ENCODE measurements at regions not wholly inside any gene's neighbourhood (a gene's known extent, or its start where the extent isn't known, plus 50 kb on each side); places are given as distances from the start of the nearest gene placed in this dataset.
A peak's percentile ranks its signal among the peaks of the same experiment; 100 is the strongest.

DNA sequence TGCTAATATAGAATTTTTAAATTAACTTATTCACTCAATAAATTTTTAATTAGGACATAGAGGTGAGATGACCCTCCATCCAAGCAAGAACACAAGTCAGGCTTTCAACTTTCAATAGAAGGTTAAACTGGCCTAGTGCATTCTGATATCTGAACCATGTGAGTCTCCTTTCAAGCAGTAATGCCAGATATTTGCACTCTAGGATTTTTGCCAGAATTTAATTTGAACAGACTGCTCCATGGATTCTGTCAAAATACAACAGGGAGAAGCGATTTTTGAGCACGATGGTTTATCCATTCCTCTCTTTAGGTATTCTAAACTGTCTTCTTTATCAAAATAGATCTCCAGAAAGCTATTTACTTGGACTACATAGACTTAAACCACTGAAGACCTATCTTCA is 72.0 kb upstream of the DCLK2 start:
- no TSS peak for BruUV-seq (replicated peaks)
- POLR2A ChIA-PET (ENCODE audit: unreplicated experiment) = no interaction called here
- Histone ChIP-seq H3K36me3 (ENCODE audit: low read depth) (no peaks in the 10 kb centered on the region), H3K9me3 (ENCODE audit: insufficient read depth, low read depth) (no peaks in the 10 kb centered on the region), H3K4me3 (no peak overlapping the region), H3K9me2 (ENCODE audit: insufficient read depth) (no peaks in the 10 kb centered on the region), H3K4me1 (replicated peaks; ENCODE audit: insufficient read depth) (no peaks in the 10 kb centered on the region), H4K20me1 (ENCODE audit: insufficient read depth) (no peaks in the 10 kb centered on the region), H3K4me2 (no peak overlapping the region), H3K79me2 (ENCODE audit: low read depth) (no peaks in the 10 kb centered on the region), H3K27ac (no peak overlapping the region), H3F3A (ENCODE audit: insufficient read depth, low read depth) (no peaks in the 10 kb centered on the region), H3K27me3 (ENCODE audit: insufficient read depth, low read depth) (no peaks in the 10 kb centered on the region), H2AFZ (no peak overlapping the region)
- TF ChIP-seq, protein P1, sequence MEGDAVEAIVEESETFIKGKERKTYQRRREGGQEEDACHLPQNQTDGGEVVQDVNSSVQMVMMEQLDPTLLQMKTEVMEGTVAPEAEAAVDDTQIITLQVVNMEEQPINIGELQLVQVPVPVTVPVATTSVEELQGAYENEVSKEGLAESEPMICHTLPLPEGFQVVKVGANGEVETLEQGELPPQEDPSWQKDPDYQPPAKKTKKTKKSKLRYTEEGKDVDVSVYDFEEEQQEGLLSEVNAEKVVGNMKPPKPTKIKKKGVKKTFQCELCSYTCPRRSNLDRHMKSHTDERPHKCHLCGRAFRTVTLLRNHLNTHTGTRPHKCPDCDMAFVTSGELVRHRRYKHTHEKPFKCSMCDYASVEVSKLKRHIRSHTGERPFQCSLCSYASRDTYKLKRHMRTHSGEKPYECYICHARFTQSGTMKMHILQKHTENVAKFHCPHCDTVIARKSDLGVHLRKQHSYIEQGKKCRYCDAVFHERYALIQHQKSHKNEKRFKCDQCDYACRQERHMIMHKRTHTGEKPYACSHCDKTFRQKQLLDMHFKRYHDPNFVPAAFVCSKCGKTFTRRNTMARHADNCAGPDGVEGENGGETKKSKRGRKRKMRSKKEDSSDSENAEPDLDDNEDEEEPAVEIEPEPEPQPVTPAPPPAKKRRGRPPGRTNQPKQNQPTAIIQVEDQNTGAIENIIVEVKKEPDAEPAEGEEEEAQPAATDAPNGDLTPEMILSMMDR (conservative IDR thresholded peaks at IDR 0.05) = no peak
- no peak for TF ChIP-seq EZH2 (IDR thresholded peaks at IDR 0.05; ENCODE audit: low read depth)
- DNase-seq = no peak
- intact Hi-C loops (cut with micrococcal nuclease; ENCODE audit: unreplicated experiment) = no loop called here
- CTCF ChIA-PET = no interaction called here

- TF ChIP-seq EZH2 (IDR thresholded peaks at IDR 0.05; ENCODE audit: low read depth) = no peak
- TF ChIP-seq, protein P1 (conservative IDR thresholded peaks at IDR 0.05) = no peak
- peak in 1 of 2 experiments; percentile 41 for DNase-seq
- Histone ChIP-seq H3K9me2 (ENCODE audit: insufficient read depth) (no peaks in the 10 kb centered on the region), H3K27me3 (ENCODE audit: insufficient read depth, low read depth) (no peaks in the 10 kb centered on the region), H3K36me3 (ENCODE audit: low read depth) (no peaks in the 10 kb centered on the region), H3F3A (ENCODE audit: insufficient read depth, low read depth) (no peaks in the 10 kb centered on the region), H3K9me3 (ENCODE audit: insufficient read depth, low read depth) (no peaks in the 10 kb centered on the region), H4K20me1 (ENCODE audit: insufficient read depth) (no peaks in the 10 kb centered on the region), H3K4me2 (no peak overlapping the region), H3K79me2 (ENCODE audit: low read depth) (no peaks in the 10 kb centered on the region), H3K27ac (no peak overlapping the region), H2AFZ (no peak overlapping the region), H3K4me3 (no peak overlapping the region), H3K4me1 (replicated peaks; ENCODE audit: insufficient read depth) (no peaks in the 10 kb centered on the region)
- intact Hi-C loops (cut with micrococcal nuclease; ENCODE audit: unreplicated experiment) = loop anchor here (1.0 kb wide), 1 partner anchor 206 kb away; no protein-coding TSS in a partner anchor
- no TSS peak for BruUV-seq (replicated peaks)
- CTCF ChIA-PET = interaction anchor here (0.6 to 1.0 kb wide), 2 partner anchors 115 to 235 kb away, joined by 3 read pairs; no protein-coding TSS in a partner anchor
- POLR2A ChIA-PET (ENCODE audit: unreplicated experiment) = interaction anchor here (0.6 kb wide), 2 partner anchors 36 to 1401 kb away, joined by 4 read pairs; no protein-coding TSS in a partner anchor
Observed at GRCh38 chr4:150007512-150007911, 70.7 kb upstream of the DCLK2 start.

DNA sequence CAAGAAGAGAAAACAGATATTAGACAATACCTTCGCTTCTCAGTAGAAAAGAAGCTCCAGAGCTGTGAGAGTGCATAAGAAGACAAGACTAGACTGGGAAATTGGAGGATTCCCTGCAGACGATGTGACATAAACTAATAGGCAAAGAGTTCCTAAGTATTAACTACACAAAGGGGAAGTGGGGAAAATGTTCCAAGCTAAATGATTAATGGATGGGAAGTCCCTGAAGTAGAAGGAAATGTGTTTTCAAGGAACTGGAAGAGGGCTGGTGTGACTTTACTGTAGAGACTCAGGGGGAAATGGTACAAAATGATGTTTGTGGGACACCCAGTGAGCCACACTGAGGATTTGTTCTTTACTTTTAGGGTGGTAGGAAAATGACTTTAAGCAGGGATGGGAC is 69.7 kb upstream of the DCLK2 start:
- no peak overlapping the region for H2AFZ ChIP-seq
- POLR2A ChIA-PET (ENCODE audit: unreplicated experiment) = interaction anchor here (0.5 kb wide), 1 partner anchor 426 kb away, joined by 9 read pairs; no protein-coding TSS in a partner anchor
- CTCF ChIA-PET = interaction anchor here (0.6 kb wide), 1 partner anchor 21 kb away, joined by 4 read pairs; no protein-coding TSS in a partner anchor
- no peaks in the 10 kb centered on the region for H3K9me2 ChIP-seq (ENCODE audit: insufficient read depth)
- H3K36me3 ChIP-seq (ENCODE audit: low read depth) = no peaks in the 10 kb centered on the region
- H3K79me2 ChIP-seq (ENCODE audit: low read depth) = no peaks in the 10 kb centered on the region
- H3K4me1 ChIP-seq (replicated peaks; ENCODE audit: insufficient read depth) = no peaks in the 10 kb centered on the region
- H4K20me1 ChIP-seq (ENCODE audit: insufficient read depth) = no peaks in the 10 kb centered on the region
- no peak for DNase-seq
- H3K4me2 ChIP-seq = no peak overlapping the region
- H3K27ac ChIP-seq = no peak overlapping the region
- H3K4me3 ChIP-seq = no peak overlapping the region
- no peaks in the 10 kb centered on the region for H3K9me3 ChIP-seq (ENCODE audit: insufficient read depth, low read depth)
- TF ChIP-seq EZH2 (IDR thresholded peaks at IDR 0.05; ENCODE audit: low read depth) = no peak
- TF ChIP-seq, protein P1 (conservative IDR thresholded peaks at IDR 0.05) = no peak
- intact Hi-C loops (cut with micrococcal nuclease; ENCODE audit: unreplicated experiment) = no loop called here
- H3K27me3 ChIP-seq (ENCODE audit: insufficient read depth, low read depth) = no peaks in the 10 kb centered on the region
- BruUV-seq (replicated peaks) = no TSS peak
- no peaks in the 10 kb centered on the region for H3F3A ChIP-seq (ENCODE audit: insufficient read depth, low read depth)
